Activated CD4-positive, alpha-beta T cell treated with anti-CD3 and anti-CD28 coated beads, Interleukin-2, Interleukin-4, amounts not matched to agents 100 ng/mL and 50 ng/mL, durations not matched to agents 16 hours and 8 hours (primary cell): ENCODE measurements at regions not wholly inside any gene's neighbourhood (a gene's known extent, or its start where the extent isn't known, plus 50 kb on each side); places are given as distances from the start of the nearest gene placed in this dataset.
"Not testable (repeated sequence)": the region's sequence is repeated elsewhere in the genome, so short reads cannot be mapped to it uniquely, and the experiment has no call there.

Source experiments
- DNase-seq: peaks from one replicate; pipeline ENCODE4 v3.0.0-alpha.2; 2020; ENCODE audit warnings: low spot score

GRCh38 chr17:30712859-30713258 lies 111.6 kb downstream of the CRLF3 start:
- DNase-seq: not testable (repeated sequence)

- DNase-seq: not testable (repeated sequence)
These were observed 112.6 kb downstream of the CRLF3 start for GRCh38 chr17:30711626-30712507.

GRCh38 chr17:30711176-30711575 lies 113.3 kb downstream of the CRLF3 start:
- DNase-seq: not testable (repeated sequence)

GRCh38 chr17:30710276-30711088 lies 114.0 kb downstream of the CRLF3 start:
- DNase-seq: not testable (repeated sequence)

- not testable (repeated sequence) for DNase-seq
These were observed 114.8 kb downstream of the CRLF3 start for GRCh38 chr17:30709561-30710275.

GRCh38 chr17:30709096-30709495 lies 115.4 kb downstream of the CRLF3 start:
- not testable (repeated sequence) for DNase-seq

- peak; percentile 42 for DNase-seq
These were observed 116.0 kb downstream of the CRLF3 start for GRCh38 chr17:30708241-30709078.

- DNase-seq: not testable (repeated sequence)
These were observed 116.7 kb downstream of the CRLF3 start for GRCh38 chr17:30707724-30708240.

GRCh38 chr17:30706461-30707335 lies 117.8 kb downstream of the CRLF3 start:
- not testable (repeated sequence) for DNase-seq

- not testable (repeated sequence) for DNase-seq
These were observed 118.5 kb downstream of the CRLF3 start for GRCh38 chr17:30706004-30706403.

GRCh38 chr17:30701498-30701989 lies 122.9 kb downstream of the CRLF3 start:
- DNase-seq: no peak

GRCh38 chr17:30700833-30701232 lies 123.7 kb downstream of the CRLF3 start:
- not testable (repeated sequence) for DNase-seq

- peak; percentile 47 for DNase-seq
These were observed 126.7 kb downstream of the CRLF3 start for GRCh38 chr17:30697619-30698460.

- DNase-seq: no peak
These were observed 128.3 kb downstream of the CRLF3 start for GRCh38 chr17:30696234-30696633.

GRCh38 chr17:30695265-30695811 lies 129.2 kb downstream of the CRLF3 start:
- not testable (repeated sequence) for DNase-seq

- DNase-seq: peak; percentile 15
These were observed 130.7 kb downstream of the CRLF3 start for GRCh38 chr17:30693772-30694171.

GRCh38 chr17:30689266-30690000 lies 135.1 kb downstream of the CRLF3 start:
- not testable (repeated sequence) for DNase-seq
